Suppressor macrophage treated with lipopolysaccharide for 1 hour (primary cell): ENCODE measurements at regions not wholly inside any gene's neighbourhood (a gene's known extent, or its start where the extent isn't known, plus 50 kb on each side); places are given as distances from the start of the nearest gene placed in this dataset.
A peak's percentile ranks its signal among the peaks of the same experiment; 100 is the strongest.

Experiments
- DNase-seq, 3 donors: peaks; one replicate each; pipeline ENCODE4 v3.0.0-alpha.2; 2020 to 2022

GRCh38 chr13:78325585-78325984 is 277.8 kb downstream of the POU4F1 start:
- no peak for DNase-seq

- no peak for DNase-seq
Observed at GRCh38 chr13:78323848-78324247, 279.5 kb downstream of the POU4F1 start.

- no peak for DNase-seq
Observed at GRCh38 chr13:78323040-78323439, 280.3 kb downstream of the POU4F1 start.

DNA sequence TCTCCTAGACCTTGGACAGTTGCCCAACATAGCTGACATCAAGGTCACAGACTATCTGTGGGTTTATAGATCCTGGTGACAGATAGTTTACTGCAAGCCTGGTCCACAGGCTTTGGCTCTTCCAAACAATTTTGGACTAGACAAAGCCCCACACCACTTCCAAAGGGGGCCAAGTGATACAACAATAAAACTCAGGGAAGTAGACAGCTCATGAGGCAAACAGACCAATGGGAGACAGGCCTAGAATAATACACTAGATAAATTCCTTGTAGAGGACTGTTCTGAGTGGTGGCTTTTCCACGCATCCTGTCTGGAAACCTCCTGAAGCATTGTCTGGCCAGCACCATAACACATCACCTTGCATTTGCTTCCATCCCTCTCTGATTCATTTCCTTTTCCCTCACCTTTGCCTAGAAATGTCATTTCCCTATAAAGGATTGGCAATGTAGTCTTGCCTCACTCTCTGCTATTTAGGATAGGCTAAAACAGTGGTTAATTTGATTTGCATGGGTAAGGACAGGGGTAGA is 284.2 kb downstream of the POU4F1 start:
- DNase-seq = no peak

DNA sequence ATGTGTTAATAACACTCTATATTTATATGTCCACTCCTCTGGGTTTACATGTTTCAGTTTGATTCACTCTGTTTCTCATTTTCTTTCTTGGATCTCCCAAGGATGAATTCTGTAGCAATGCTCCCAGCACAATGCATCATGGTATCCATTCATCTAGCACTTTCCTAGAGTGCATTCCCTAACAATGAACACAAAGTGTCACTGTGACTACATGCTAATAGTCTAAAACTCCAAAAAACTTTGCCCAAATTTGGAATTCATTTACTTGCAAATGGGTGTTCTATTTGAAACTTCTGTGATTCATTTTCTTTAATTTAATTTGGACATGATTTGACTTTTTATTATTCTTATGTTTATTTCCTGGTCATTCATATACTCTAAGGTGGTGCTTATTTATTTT is 286.3 kb downstream of the POU4F1 start:
- DNase-seq = peak in 1 of 3 donors; percentile 12

GRCh38 chr13:78309497-78310180 is 293.7 kb downstream of the POU4F1 start:
- no peak for DNase-seq

GRCh38 chr13:78306519-78307206 is 296.7 kb downstream of the POU4F1 start:
- no peak for DNase-seq

- no peak for DNase-seq
Observed at GRCh38 chr13:78305171-78305570, 298.2 kb downstream of the POU4F1 start.

- DNase-seq = no peak
Observed at GRCh38 chr13:78299832-78300623, 303.3 kb downstream of the POU4F1 start.

- DNase-seq = no peak
Observed at GRCh38 chr13:78298657-78299056, 304.7 kb downstream of the POU4F1 start.

DNA sequence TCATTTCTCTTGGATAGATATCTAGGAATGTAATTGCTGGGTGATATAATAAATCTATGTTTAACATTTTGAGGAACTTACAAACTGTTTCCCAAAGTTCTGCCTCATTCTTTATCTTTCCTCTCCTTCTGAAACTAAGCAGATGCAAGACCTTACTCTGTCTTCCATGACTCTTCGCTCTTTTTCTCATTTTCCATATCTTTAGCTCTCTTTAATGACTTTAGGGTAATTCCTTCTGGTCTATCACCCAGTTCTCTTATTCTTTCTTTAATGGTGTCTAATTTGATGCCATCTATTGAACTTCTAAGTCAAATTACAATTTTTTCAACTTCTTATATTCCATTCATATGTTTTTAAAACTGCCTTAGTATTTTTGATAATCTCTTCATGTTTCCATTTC is 316.6 kb downstream of the POU4F1 start:
- DNase-seq = no peak

GRCh38 chr13:78265098-78265497 is 338.3 kb downstream of the POU4F1 start:
- no peak for DNase-seq

DNA sequence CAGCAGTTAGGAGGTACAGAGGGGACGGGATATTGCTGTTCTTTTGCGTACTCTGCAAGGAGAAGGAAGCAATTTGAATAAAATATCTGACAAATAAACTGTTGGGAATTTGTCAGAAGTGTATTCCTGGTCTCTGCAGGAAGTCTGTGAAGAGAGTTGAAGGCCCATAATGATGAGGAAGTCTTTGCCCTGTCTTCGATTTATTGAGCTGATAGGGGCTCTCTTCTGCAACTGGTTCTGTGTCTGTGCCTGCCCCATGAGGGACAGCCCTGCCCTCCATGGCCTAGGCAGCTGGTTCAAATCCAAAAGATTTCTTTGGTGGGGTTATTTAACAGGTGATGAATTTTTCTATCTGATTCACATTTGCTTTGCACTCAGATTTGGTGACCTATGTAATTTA is 339.7 kb upstream of the EDNRB start:
- no peak for DNase-seq

GRCh38 chr13:78256484-78256883 is 337.9 kb upstream of the EDNRB start:
- no peak for DNase-seq

- DNase-seq = no peak
Observed at GRCh38 chr13:78254113-78254512, 335.5 kb upstream of the EDNRB start.

DNA sequence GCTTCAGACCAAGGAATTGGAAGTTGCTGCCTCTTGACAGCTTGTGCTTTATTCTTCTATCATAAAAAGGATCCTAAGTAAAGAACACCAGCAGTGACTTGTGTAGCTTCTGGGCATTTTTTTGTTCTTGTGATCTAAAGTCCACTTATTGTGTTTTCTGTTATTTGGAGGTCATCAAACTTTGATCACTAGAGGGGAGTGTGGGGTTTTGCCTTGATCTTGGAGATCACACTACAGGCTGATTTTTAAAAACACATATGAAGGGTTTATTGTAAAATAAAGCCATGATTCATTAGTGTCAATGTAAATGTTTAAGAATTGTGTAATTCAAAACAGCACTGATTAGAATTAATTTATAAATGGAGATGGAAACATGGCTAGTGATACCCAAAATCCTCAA is 328.7 kb upstream of the EDNRB start:
- no peak for DNase-seq

DNA sequence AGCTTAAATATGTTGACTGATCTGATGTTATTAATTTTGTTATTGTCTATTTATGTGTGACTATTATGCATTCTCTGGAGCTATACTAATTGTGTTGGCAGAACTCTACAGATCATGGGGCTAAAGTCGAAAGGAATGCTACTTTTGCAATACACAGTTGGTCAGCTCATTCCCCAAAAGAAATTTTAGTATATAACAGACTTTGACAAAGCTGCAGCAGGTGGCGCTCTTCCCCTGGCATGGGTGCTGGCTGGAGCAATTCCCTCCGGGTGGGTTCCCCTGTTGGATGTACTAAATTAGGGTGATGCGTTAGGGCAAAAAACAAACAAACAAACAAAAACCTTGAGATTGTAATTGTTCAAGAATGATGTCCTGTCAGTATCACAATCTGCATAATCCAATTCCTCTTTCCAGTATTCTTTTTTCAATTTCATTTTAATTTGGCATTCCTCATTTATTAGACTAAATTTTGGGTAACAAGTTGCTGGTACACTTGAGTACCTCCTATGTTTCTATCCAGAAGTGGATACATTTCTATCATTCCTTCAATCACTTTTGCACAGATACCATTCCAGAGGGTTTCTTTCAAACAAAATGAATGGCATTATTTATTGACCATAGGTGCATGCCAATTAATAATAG is 322.8 kb upstream of the EDNRB start:
- peak; percentile 45 to 68 (median 60) for DNase-seq

DNA sequence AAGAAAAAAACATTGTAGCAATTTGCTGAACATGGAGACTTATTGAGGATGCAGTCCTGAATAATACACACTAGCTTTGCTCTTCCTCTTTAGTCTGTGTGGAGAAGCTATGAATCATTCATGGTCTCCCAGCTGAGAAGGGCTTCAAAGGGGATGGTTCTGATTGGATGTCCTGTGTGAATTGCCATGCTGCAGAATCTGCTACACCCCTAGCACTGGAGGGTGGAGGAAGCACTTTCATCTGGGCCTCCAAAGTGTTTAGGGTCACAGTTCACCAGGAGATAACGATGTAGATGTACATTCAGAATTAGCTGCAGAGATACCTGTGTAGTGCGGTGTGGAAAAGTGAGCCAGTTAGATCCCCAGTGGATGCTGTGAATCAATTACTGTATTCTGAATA is 321.1 kb upstream of the EDNRB start:
- DNase-seq = peak in 2 of 3 donors; percentile 9 to 20

- DNase-seq = no peak
Observed at GRCh38 chr13:78238911-78239310, 320.3 kb upstream of the EDNRB start.

- no peak for DNase-seq
Observed at GRCh38 chr13:78228940-78229339, 310.3 kb upstream of the EDNRB start.

DNA sequence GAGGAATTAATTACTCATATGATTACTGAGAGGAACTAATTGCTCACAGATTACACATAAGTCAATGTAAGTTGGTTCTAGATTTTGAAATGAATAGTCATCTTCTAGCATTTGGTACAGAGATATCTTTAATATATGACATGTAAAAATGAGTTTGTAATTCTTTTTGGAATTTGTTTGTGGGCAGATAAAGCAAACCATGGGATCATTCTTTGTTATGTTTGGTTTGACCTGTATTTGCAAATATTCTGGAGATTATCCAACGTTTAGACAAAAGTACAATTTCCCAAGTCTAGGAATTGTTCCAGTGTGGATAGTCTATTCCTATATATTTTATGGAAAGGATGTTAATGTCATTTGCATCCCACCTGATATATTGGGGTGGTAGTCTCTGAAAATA is 309.6 kb upstream of the EDNRB start:
- DNase-seq = no peak

DNA sequence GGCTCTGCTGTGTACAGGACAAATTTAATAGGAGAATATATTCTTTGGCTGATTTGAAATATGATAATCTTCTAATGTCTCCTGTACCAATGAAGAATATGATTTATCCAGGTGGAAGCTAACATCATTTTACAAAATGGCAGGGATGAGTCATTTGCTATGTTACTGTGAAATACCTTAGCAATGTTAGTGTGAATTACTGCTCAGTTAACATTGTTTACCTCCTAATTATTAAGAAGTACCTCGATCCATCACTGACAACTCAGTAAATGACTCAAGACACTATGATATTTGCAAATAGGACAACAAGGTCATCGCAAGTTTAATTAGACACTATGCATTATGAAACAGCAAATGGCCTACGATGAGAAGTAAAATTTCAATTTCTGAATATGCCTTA is 309.1 kb upstream of the EDNRB start:
- DNase-seq = no peak

DNA sequence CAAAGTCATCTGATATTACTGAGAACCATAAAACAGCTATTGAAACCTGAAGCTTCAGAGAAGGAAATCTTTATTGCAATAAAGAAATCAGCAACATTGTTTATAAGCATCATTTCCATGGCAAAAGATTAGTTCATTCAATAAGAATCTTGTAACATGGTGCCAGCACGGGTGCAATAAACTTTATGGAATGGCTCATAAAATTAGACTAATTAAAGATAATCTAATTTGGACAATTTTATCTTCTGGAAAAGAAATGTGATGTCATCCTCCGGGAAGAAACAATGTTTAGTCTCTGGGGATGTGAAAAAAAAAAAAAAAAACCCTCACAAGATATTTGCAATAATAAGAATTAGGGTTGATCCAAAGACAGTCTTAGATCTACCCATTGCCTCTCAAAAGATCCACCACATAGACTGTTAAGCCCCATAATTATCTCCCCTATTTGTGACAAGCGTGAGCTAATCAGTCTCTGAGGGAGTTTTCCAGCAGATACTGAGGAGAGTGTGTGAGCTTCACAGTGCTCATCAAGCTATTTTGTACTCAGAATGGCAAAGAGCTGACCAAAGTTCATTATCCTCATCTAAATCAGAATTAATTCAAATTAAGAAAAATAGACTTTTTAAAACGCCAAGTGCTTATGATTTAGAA is 297.0 kb upstream of the EDNRB start:
- DNase-seq = no peak
